Mesodermal cell (in vitro differentiated cells): ENCODE measurements at regions not wholly inside any gene's neighbourhood (a gene's known extent, or its start where the extent isn't known, plus 50 kb on each side); places are given as distances from the start of the nearest gene placed in this dataset.
"Not testable (repeated sequence)": the region's sequence is repeated elsewhere in the genome, so short reads cannot be mapped to it uniquely, and the experiment has no call there.

Experiments used
- H3K27ac ChIP-seq: 2 replicates; pipeline ENCODE4 v1.7.0; 2013; ENCODE audit warnings: mild to moderate bottlenecking, low read depth, low read length, moderate library complexity; ENCODE audit not compliant: severe bottlenecking
- H3K36me3 ChIP-seq: 2 replicates; pipeline ENCODE4 v1.7.1; 2013; ENCODE audit warnings: mild to moderate bottlenecking, low read length, moderate library complexity; ENCODE audit not compliant: control insufficient read depth, insufficient read depth
- H3K4me1 ChIP-seq: one replicate; pipeline ENCODE4 v1.7.1; 2013; ENCODE audit warnings: mild to moderate bottlenecking, low read length; ENCODE audit not compliant: insufficient read depth, control insufficient read depth, poor library complexity, severe bottlenecking
- H3K4me3 ChIP-seq: 2 replicates; pipeline ENCODE4 v1.7.0; 2013; ENCODE audit warnings: low read length, control low read depth, mild to moderate bottlenecking; ENCODE audit not compliant: insufficient read depth, poor library complexity, severe bottlenecking; ENCODE audit errors: extremely low read depth
- H3K9me3 ChIP-seq: 2 replicates; pipeline ENCODE4 v1.7.1; 2013; ENCODE audit warnings: mild to moderate bottlenecking, low read length, moderate library complexity; ENCODE audit not compliant: control insufficient read depth
- WGBS, 2 experiments: methylation state at CpG; one replicate each; pipeline ENCODE4 v1.1.5; 2013; ENCODE audit warnings: missing lambda C conversion rate in 2 of 2; ENCODE audit not compliant: insufficient coverage in 2 of 2; 5-methylcytosine and 5-hydroxymethylcytosine counted together

GRCh38 chr2:58364098-58364497 is 123.0 kb upstream of the FANCL start:
- no peak overlapping the region for H3K4me3 ChIP-seq
- 93% methylated on average over 3 of the region's 4 CpGs; no CpG with 5 or more reads in 1 of the 2 experiments for WGBS, 2 experiments
- no peak overlapping the region for H3K27ac ChIP-seq
- H3K36me3 ChIP-seq, result no peaks in the 10 kb centered on the region
- no peaks in the 10 kb centered on the region for H3K4me1 ChIP-seq
- no peaks in the 10 kb centered on the region for H3K9me3 ChIP-seq

GRCh38 chr2:58358026-58358425 is 116.9 kb upstream of the FANCL start:
- Histone ChIP-seq H3K9me3 (no peaks in the 10 kb centered on the region), H3K27ac (no peak overlapping the region), H3K4me3 (no peak overlapping the region), H3K4me1 (no peaks in the 10 kb centered on the region), H3K36me3 (no peaks in the 10 kb centered on the region)
- 33 to 36% methylated on average over 1 of the region's 1 CpG for WGBS, 2 experiments

GRCh38 chr2:58357521-58357920 is 116.4 kb upstream of the FANCL start:
- Histone ChIP-seq H3K9me3 (no peaks in the 10 kb centered on the region), H3K36me3 (no peaks in the 10 kb centered on the region), H3K27ac (no peak overlapping the region), H3K4me1 (no peaks in the 10 kb centered on the region), H3K4me3 (no peak overlapping the region)
- 50% methylated on average over 1 of the region's 2 CpGs; no CpG with 5 or more reads in 1 of the 2 experiments for WGBS, 2 experiments

- Histone ChIP-seq H3K36me3 (no peaks in the 10 kb centered on the region), H3K4me1 (no peaks in the 10 kb centered on the region), H3K27ac (no peak overlapping the region), H3K4me3 (no peak overlapping the region), H3K9me3 (no peaks in the 10 kb centered on the region)
- WGBS, 2 experiments, result no CpG with 5 or more reads among the region's 1 CpG
Measured at GRCh38 chr2:58354230-58354629, 113.1 kb upstream of the FANCL start.

GRCh38 chr2:58350484-58350883 is 109.4 kb upstream of the FANCL start:
- Histone ChIP-seq H3K4me1 (no peaks in the 10 kb centered on the region), H3K27ac (no peak overlapping the region), H3K4me3 (no peak overlapping the region), H3K9me3 (no peaks in the 10 kb centered on the region), H3K36me3 (no peaks in the 10 kb centered on the region)
- WGBS, 2 experiments, result 100% methylated on average over 1 of the region's 2 CpGs; no CpG with 5 or more reads in 1 of the 2 experiments

GRCh38 chr2:58347810-58348209 is 106.7 kb upstream of the FANCL start:
- WGBS, 2 experiments, result no CpG with 5 or more reads among the region's 1 CpG
- no peak overlapping the region for H3K4me3 ChIP-seq
- no peaks in the 10 kb centered on the region for H3K4me1 ChIP-seq
- H3K9me3 ChIP-seq, result no peaks in the 10 kb centered on the region
- H3K27ac ChIP-seq, result no peak overlapping the region
- no peaks in the 10 kb centered on the region for H3K36me3 ChIP-seq

- H3K9me3 ChIP-seq, result no peaks in the 10 kb centered on the region
- H3K36me3 ChIP-seq, result no peaks in the 10 kb centered on the region
- 81 to 87% methylated on average over 2 of the region's 2 CpGs for WGBS, 2 experiments
- H3K27ac ChIP-seq, result no peak overlapping the region
- no peaks in the 10 kb centered on the region for H3K4me1 ChIP-seq
- no peak overlapping the region for H3K4me3 ChIP-seq
Measured at GRCh38 chr2:58341047-58341446, 99.9 kb upstream of the FANCL start.

- H3K4me3 ChIP-seq, result no peak overlapping the region
- H3K9me3 ChIP-seq, result no peaks in the 10 kb centered on the region
- no peaks in the 10 kb centered on the region for H3K4me1 ChIP-seq
- H3K36me3 ChIP-seq, result no peaks in the 10 kb centered on the region
- no peak overlapping the region for H3K27ac ChIP-seq
Measured at GRCh38 chr2:58339548-58340243, 98.6 kb upstream of the FANCL start.

GRCh38 chr2:58336416-58336815 is 95.3 kb upstream of the FANCL start:
- Histone ChIP-seq H3K4me3 (no peak overlapping the region), H3K4me1 (no peaks in the 10 kb centered on the region), H3K9me3 (no peaks in the 10 kb centered on the region), H3K36me3 (no peaks in the 10 kb centered on the region), H3K27ac (no peak overlapping the region)
- WGBS, 2 experiments, result 94% methylated on average over 2 of the region's 4 CpGs; no CpG with 5 or more reads in 1 of the 2 experiments

GRCh38 chr2:58334414-58334813 is 93.3 kb upstream of the FANCL start:
- no peaks in the 10 kb centered on the region for H3K36me3 ChIP-seq
- H3K4me3 ChIP-seq, result no peak overlapping the region
- 71 to 89% methylated on average over 1 to 4 of the region's 5 CpGs for WGBS, 2 experiments
- H3K9me3 ChIP-seq, result no peaks in the 10 kb centered on the region
- H3K4me1 ChIP-seq, result no peaks in the 10 kb centered on the region
- no peak overlapping the region for H3K27ac ChIP-seq

- not testable (repeated sequence) for H3K27ac ChIP-seq, H3K4me1 ChIP-seq, H3K9me3 ChIP-seq, H3K36me3 ChIP-seq, H3K4me3 ChIP-seq
- WGBS, 2 experiments, result 89 to 90% methylated on average over 12 to 14 of the region's 18 CpGs
Measured at GRCh38 chr2:58325296-58325895, 84.3 kb upstream of the FANCL start.
